GM12892 (cell line): ENCODE measurements at regions not wholly inside any gene's neighbourhood (a gene's known extent, or its start where the extent isn't known, plus 50 kb on each side); places are given as distances from the start of the nearest gene placed in this dataset.
"Not testable (repeated sequence)": the region's sequence is repeated elsewhere in the genome, so short reads cannot be mapped to it uniquely, and the experiment has no call there.

Experiments used
- POLR2A ChIP-seq: IDR thresholded peaks from 2 replicates; pipeline ENCODE4 v1.6.1; 2011; ENCODE audit warnings: low read depth, low read length, control low read depth
- POLR2AphosphoS5 ChIP-seq: IDR thresholded peaks from 2 replicates; pipeline ENCODE4 v1.6.1; 2011; ENCODE audit warnings: low read depth, low read length, control low read depth

DNA sequence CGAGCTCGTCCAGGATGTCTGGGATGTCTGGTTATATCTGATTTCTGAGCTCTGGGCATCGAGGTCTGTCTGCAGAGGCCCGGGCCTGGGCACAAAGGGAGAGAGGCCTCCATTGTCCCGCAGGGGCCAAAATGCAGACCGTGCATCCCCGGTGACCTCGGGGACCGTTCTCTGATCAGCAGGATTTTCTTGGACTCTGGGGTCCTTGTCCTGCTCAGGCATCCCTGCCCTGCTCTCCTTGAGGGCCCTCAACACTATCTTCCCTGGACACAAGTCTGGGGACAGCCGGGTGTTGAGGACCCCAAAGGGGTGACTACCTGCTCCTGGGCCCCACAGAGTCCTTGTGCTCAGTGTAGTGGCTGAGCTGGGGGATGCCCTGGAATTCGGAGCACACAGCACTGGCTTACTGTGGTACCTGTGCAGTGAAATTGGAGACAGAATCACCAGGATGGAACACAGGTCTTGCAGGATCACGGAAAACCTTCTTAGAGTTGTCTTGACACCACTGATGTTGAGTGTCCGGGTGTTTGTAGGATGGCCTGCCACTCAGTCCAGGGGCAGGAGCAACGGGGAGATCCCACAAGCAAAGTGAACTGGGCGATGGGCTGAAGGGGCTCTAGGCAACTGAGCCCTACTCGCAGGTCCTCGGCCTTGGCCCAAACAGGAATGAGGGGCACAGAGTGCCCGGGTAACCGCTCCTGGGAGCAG, 1369.2 kb downstream of the CDH12 start:
- TF ChIP-seq POLR2A, POLR2AphosphoS5: not testable (repeated sequence)
